Kidney (tissue), 13 donors: ENCODE measurements at regions not wholly inside any gene's neighbourhood (a gene's known extent, or its start where the extent isn't known, plus 50 kb on each side); places are given as distances from the start of the nearest gene placed in this dataset.

Experiments
- DNase-seq, 5 donors: peaks; one replicate each; pipeline ENCODE4 v3.0.0-alpha.2; 2013 to 2020
- FAIRE-seq: peaks from 2 replicates; lab custom pipeline; 2012; peaks lifted over from hg19 to GRCh38; lab: Jason Lieb, UNC
- H3K27ac ChIP-seq, 2 donors: one replicate each; pipeline ENCODE4 v1.7.0; 2013; ENCODE audit warnings: low read depth in 2 of 2, low read length in 2 of 2, inconsistent platforms in 1 of 2
- H3K27me3 ChIP-seq: one replicate; pipeline ENCODE4 v1.7.1; 2013; ENCODE audit warnings: low read length, inconsistent platforms; ENCODE audit not compliant: control insufficient read depth, insufficient read depth
- H3K36me3 ChIP-seq, 3 donors: one replicate each; pipeline versions ENCODE4 v1.7.0 to v1.7.1; 2013; ENCODE audit warnings: low read length in 3 of 3, control low read depth in 1 of 3, inconsistent platforms in 1 of 3; ENCODE audit not compliant: insufficient read depth in 3 of 3, control insufficient read depth in 2 of 3
- H3K4me1 ChIP-seq, 3 donors: one replicate each; pipeline versions ENCODE4 v1.7.0 to v1.7.1; 2013; ENCODE audit warnings: low read length in 3 of 3, inconsistent platforms in 1 of 3, low read depth in 1 of 3; ENCODE audit not compliant: control insufficient read depth in 2 of 3, insufficient read depth in 2 of 3
- H3K4me3 ChIP-seq, 3 donors: one replicate each; pipeline versions ENCODE4 v1.7.0 to v1.8.1; 2013; ENCODE audit warnings: low read length in 3 of 3, control low read depth in 1 of 3, inconsistent platforms in 1 of 3
- H3K9ac ChIP-seq, 3 donors: one replicate each; pipeline versions ENCODE4 v1.7.0 to v1.7.1; 2013; ENCODE audit warnings: low read length in 3 of 3, control low read depth in 1 of 3, inconsistent platforms in 1 of 3
- H3K9me3 ChIP-seq, 3 donors: one replicate each; pipeline versions ENCODE4 v1.7.0 to v1.7.1; 2013; ENCODE audit warnings: low read length in 3 of 3, control low read depth in 1 of 3, inconsistent platforms in 1 of 3; ENCODE audit not compliant: control insufficient read depth in 2 of 3, insufficient read depth in 1 of 3
- intact Hi-C: fragments of 100-400 bp; cut with DNase I; formaldehyde crosslinking; loops from one replicate; pipeline ENCODE4 v1.11.1; 2022
- TF ChIP-seq, protein P1 (sequence below): IDR thresholded peaks from 3 replicates; pipeline ENCODE4 v1.5.1; 2012; ENCODE audit warnings: mild to moderate bottlenecking, moderate library complexity, borderline replicate concordance; ENCODE audit not compliant: insufficient read depth; ENCODE audit errors: extremely low read depth
- donor health status: control.
- donor health status: control.
- donor health status: control.
- donor health status: control.
- donor health status: control.
- donor health status: DM: yes; HTN: yes; CAD: no.
- donor health status: Normal renal cell carcinoma (clear cell type).

DNA sequence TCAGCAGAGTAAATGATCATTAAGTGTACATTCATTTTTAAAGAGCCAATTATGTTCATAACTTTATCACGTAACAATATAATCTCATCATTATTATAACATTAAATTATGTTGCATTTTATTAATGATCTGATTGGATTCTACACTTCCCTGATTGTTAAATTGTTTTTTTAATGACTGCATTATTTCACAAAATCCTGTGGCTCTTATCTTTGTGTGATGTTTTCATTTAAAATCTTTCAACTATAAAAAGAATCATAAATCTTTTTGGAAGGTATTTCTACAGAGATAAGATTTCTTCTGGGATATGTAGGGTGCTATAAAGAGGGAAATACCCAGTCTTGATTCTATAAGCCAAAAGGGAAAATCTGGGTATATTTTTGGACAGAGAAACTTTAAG, 101.7 kb downstream of the ZIC5 start:
- FAIRE-seq: no peak
- Histone ChIP-seq H3K4me1 (no peaks in the 10 kb centered on the region), H3K27me3 (no peaks in the 10 kb centered on the region), H3K9ac (no peak overlapping the region), H3K9me3 (no peaks in the 10 kb centered on the region), H3K27ac (no peak overlapping the region), H3K36me3 (no peaks in the 10 kb centered on the region), H3K4me3 (no peak overlapping the region)
- DNase-seq: no peak
- TF ChIP-seq, protein P1, sequence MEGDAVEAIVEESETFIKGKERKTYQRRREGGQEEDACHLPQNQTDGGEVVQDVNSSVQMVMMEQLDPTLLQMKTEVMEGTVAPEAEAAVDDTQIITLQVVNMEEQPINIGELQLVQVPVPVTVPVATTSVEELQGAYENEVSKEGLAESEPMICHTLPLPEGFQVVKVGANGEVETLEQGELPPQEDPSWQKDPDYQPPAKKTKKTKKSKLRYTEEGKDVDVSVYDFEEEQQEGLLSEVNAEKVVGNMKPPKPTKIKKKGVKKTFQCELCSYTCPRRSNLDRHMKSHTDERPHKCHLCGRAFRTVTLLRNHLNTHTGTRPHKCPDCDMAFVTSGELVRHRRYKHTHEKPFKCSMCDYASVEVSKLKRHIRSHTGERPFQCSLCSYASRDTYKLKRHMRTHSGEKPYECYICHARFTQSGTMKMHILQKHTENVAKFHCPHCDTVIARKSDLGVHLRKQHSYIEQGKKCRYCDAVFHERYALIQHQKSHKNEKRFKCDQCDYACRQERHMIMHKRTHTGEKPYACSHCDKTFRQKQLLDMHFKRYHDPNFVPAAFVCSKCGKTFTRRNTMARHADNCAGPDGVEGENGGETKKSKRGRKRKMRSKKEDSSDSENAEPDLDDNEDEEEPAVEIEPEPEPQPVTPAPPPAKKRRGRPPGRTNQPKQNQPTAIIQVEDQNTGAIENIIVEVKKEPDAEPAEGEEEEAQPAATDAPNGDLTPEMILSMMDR: no peak
- intact Hi-C loops: no loop called here

- Histone ChIP-seq H3K27ac (no peak overlapping the region), H3K36me3 (no peaks in the 10 kb centered on the region), H3K27me3 (no peaks in the 10 kb centered on the region), H3K4me3 (no peak overlapping the region), H3K4me1 (no peaks in the 10 kb centered on the region), H3K9ac (no peak overlapping the region), H3K9me3 (no peaks in the 10 kb centered on the region)
- TF ChIP-seq, protein P1: no peak
- FAIRE-seq (no peak), DNase-seq (no peak)
- intact Hi-C loops: no loop called here
Observed at GRCh38 chr13:99868767-99869166, 102.8 kb downstream of the ZIC5 start.

GRCh38 chr13:99867535-99868257, 103.9 kb downstream of the ZIC5 start:
- TF ChIP-seq, protein P1: no peak
- Histone ChIP-seq H3K27me3 (no peaks in the 10 kb centered on the region), H3K9ac (no peak overlapping the region), H3K36me3 (no peaks in the 10 kb centered on the region), H3K27ac (no peak overlapping the region), H3K4me1 (no peaks in the 10 kb centered on the region), H3K4me3 (no peak overlapping the region), H3K9me3 (no peaks in the 10 kb centered on the region)
- no peak for DNase-seq
- no peak for FAIRE-seq
- intact Hi-C loops: no loop called here

DNA sequence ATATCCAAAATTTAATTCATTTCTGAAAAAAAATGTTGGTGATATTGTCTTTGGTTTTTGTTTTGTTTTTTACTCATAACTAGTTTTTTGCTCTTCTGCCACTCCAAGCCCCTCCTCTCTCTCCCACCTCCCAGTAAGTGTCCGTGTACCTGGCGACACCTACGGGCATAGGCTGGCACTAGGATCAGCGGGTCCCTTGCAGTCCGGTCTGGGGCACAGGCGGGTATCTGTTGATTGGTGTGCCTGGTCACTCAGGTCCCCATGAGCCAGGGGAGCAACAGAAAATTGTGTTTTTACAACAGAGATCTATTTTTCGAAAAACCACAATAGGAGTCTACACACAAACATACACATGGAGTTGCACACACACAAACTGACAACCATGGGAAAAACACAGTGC, 104.8 kb downstream of the ZIC5 start:
- no peaks in the 10 kb centered on the region for H3K27me3 ChIP-seq
- no peak overlapping the region for H3K9ac ChIP-seq
- no peak overlapping the region for H3K4me3 ChIP-seq
- H3K9me3 ChIP-seq: no peaks in the 10 kb centered on the region
- no peak for DNase-seq
- TF ChIP-seq, protein P1: no peak
- intact Hi-C loops: no loop called here
- H3K27ac ChIP-seq: no peak overlapping the region
- H3K36me3 ChIP-seq: no peaks in the 10 kb centered on the region
- no peak for FAIRE-seq
- H3K4me1 ChIP-seq: no peaks in the 10 kb centered on the region
